MCF 10A (cell line): ENCODE measurements at regions not wholly inside any gene's neighbourhood (a gene's known extent, or its start where the extent isn't known, plus 50 kb on each side); places are given as distances from the start of the nearest gene placed in this dataset.

Experiments used
- BruUV-seq: library from RNA; stranded (reverse); fragments of 400-500 nt; replicated peaks from 2 replicates; lab custom pipeline; 2021; lab: Mats Ljungman, UMichigan
- CTCF ChIA-PET: fragments of 300-600 bp; sonication (Branson Sonifier 250); formaldehyde crosslinking; extraction: SDS; loops from one replicate; lab custom pipeline; 2021; ENCODE audit warnings: antibody characterized with exemption, inconsistent platforms; lab: Yijun Ruan, JAX
- POLR2A ChIA-PET: fragments of 300-600, 350-650 bp; sonication (Branson Sonifier 250); formaldehyde crosslinking; extraction: SDS; loops from one replicate; lab custom pipeline; 2020; ENCODE audit warnings: antibody characterized with exemption, inconsistent platforms; lab: Yijun Ruan, JAX
- DNase-seq: peaks from one replicate; pipeline ENCODE4 v3.0.0-alpha.2; 2018; ENCODE audit not compliant: unreplicated experiment
- H3K27ac Mint-ChIP-seq: one replicate; pipeline ENCODE4 v1.8.0; 2022; ENCODE audit warnings: mild to moderate bottlenecking, low read depth, mixed read lengths; ENCODE audit not compliant: unreplicated experiment
- H3K27me3 Mint-ChIP-seq: one replicate; pipeline ENCODE4 v1.8.0; 2022; ENCODE audit warnings: mixed read lengths; ENCODE audit not compliant: insufficient read depth, unreplicated experiment
- H3K36me3 Mint-ChIP-seq: one replicate; pipeline ENCODE4 v1.8.0; 2022; ENCODE audit warnings: mild to moderate bottlenecking, moderate library complexity, mixed read lengths; ENCODE audit not compliant: insufficient read depth, unreplicated experiment
- H3K4me1 Mint-ChIP-seq: one replicate; pipeline ENCODE4 v1.8.0; 2022; ENCODE audit warnings: mixed read lengths; ENCODE audit not compliant: insufficient read depth, unreplicated experiment
- H3K4me3 Mint-ChIP-seq: one replicate; pipeline ENCODE4 v1.8.0; 2022; ENCODE audit warnings: mild to moderate bottlenecking, moderate library complexity, mixed read lengths; ENCODE audit not compliant: unreplicated experiment
- H3K9me3 Mint-ChIP-seq: one replicate; pipeline ENCODE4 v1.8.0; 2022; ENCODE audit warnings: mixed read lengths; ENCODE audit not compliant: unreplicated experiment
- intact Hi-C: fragments of 100-400 bp; cut with micrococcal nuclease; formaldehyde crosslinking; loops from 2 replicates; pipeline ENCODE4 v1.14.1; 2022
- TF ChIP-seq, protein P1 (sequence below): fragments of 200-600 bp; IDR thresholded peaks from one replicate; pipeline ENCODE4 v1.8.0; 2022; ENCODE audit warnings: antibody characterized with exemption, mild to moderate bottlenecking; ENCODE audit not compliant: unreplicated experiment

DNA sequence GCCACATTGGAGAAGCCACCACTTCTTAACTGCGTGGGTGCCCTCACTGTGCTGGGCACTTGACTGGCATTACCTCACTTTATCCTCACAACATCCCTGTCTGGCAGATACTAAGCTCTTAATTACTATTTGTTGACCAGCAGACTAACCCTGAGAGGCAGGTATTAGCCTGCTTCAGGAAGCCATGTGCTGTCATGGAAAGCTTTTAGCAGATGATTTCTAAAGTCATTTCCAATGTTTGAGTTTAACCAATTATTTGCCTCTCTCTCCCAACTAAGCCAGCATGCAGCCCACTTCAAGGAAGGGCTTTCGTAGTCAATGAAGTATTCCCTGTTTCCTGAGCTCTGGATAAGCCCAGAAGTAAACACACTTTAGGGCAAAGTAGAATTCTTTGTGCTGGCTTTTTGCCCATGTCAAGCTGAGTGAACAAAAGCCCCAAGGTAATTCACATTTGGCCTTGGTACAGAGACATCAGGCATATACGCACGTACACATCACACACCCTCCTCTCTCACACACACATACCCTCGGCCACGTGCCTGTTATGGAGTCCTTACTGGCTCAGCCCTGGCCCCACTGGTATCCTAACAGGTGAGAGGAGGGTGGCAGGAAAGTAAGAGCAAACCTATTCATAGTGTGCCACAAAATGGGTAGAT lies 108.6 kb downstream of the C1D start:
- no TSS peak for BruUV-seq
- peaks cover 8% of the 10 kb centered on the region for H3K9me3 Mint-ChIP-seq
- TF ChIP-seq, protein P1, sequence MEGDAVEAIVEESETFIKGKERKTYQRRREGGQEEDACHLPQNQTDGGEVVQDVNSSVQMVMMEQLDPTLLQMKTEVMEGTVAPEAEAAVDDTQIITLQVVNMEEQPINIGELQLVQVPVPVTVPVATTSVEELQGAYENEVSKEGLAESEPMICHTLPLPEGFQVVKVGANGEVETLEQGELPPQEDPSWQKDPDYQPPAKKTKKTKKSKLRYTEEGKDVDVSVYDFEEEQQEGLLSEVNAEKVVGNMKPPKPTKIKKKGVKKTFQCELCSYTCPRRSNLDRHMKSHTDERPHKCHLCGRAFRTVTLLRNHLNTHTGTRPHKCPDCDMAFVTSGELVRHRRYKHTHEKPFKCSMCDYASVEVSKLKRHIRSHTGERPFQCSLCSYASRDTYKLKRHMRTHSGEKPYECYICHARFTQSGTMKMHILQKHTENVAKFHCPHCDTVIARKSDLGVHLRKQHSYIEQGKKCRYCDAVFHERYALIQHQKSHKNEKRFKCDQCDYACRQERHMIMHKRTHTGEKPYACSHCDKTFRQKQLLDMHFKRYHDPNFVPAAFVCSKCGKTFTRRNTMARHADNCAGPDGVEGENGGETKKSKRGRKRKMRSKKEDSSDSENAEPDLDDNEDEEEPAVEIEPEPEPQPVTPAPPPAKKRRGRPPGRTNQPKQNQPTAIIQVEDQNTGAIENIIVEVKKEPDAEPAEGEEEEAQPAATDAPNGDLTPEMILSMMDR, result no peak
- peak; percentile 64 for DNase-seq
- H3K27ac Mint-ChIP-seq, result no peak overlapping the region
- H3K4me3 Mint-ChIP-seq, result no peak overlapping the region
- no peaks in the 10 kb centered on the region for H3K36me3 Mint-ChIP-seq
- H3K4me1 Mint-ChIP-seq, result peaks cover 17% of the 10 kb centered on the region
- ChIA-PET POLR2A (interaction anchor here (1.0 to 8.2 kb wide), 9 partner anchors 10 to 108 kb away, joined by 3 to 95 read pairs (median 7); no protein-coding TSS in a partner anchor), CTCF (interaction anchor here (0.7 kb wide), 1 partner anchor 76 kb away, joined by 3 read pairs; no protein-coding TSS in a partner anchor)
- no peaks in the 10 kb centered on the region for H3K27me3 Mint-ChIP-seq
- intact Hi-C loops, result no loop called here

DNA sequence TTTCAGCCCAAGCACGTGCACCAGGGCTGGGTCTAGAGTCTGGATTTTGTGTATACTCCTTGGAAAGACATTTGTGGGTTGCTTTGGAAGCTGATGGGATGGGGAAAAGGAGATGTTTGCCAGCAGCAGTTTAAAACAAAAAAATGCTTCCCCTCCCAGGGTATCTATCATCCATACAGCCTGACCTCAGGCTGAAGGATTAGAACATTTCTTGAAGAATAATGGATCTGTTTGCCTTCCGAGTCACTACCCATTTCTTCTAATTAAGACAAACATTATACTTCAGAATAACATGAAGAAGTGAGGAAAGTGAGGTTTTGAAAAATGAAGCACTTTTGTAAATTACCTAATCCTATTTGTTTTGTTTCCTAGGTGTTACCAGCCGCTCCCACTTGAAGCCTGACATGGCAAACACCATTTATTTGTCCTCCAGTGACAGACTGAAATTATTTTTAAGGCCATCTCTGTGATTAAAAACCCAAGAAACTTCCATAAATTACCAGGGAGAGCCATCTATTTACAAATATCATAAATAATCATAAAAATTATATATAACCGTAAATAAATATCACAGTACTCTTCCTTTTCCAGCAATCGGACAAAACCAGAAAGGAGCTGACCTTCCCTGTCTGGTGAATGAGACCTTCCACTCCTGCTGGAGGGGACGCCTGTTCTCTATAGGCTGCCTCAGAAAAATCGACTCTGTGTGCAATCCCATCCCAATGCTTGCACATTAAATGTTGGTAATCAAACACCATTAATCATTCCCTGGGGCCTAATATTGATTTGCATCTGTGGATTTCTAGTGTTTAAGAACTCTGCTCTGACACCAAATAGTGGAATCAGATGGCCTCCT lies 106.8 kb downstream of the C1D start:
- ChIA-PET CTCF (no interaction called here), POLR2A (interaction anchor here (1.1 to 8.2 kb wide), 4 partner anchors 9 to 74 kb away, joined by 3 to 95 read pairs (median 14); no protein-coding TSS in a partner anchor)
- TF ChIP-seq, protein P1, result no peak
- H3K36me3 Mint-ChIP-seq, result no peaks in the 10 kb centered on the region
- BruUV-seq, result no TSS peak
- no peak overlapping the region for H3K27ac Mint-ChIP-seq
- intact Hi-C loops, result no loop called here
- peaks cover 8% of the 10 kb centered on the region for H3K9me3 Mint-ChIP-seq
- H3K27me3 Mint-ChIP-seq, result no peaks in the 10 kb centered on the region
- no peak overlapping the region for H3K4me3 Mint-ChIP-seq
- peaks cover 13% of the 10 kb centered on the region for H3K4me1 Mint-ChIP-seq
- DNase-seq, result no peak

DNA sequence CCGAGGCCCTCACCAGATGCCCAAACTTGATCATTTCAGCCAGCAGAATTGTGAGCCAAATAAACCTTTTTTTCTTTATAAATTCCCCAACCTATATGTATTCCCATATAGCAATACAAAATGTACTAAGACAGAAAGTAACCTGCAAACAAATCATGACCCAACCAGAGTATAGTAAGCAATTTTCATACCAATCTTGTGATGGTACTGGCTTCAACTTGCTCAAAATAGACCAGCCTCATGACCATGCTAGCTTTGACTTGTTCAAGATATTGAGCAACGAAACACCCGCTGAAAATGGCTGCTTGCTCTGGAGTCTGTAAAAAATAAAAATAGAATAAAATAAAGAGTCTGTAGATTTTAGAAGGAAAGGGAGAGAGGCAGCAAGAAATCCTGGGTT lies 97.6 kb downstream of the C1D start:
- Mint-ChIP-seq H3K9me3 (no peaks in the 10 kb centered on the region), H3K36me3 (no peaks in the 10 kb centered on the region), H3K27ac (peak overlapping the region; percentile 82), H3K4me1 (peaks cover 11% of the 10 kb centered on the region), H3K4me3 (no peak overlapping the region), H3K27me3 (no peaks in the 10 kb centered on the region)
- BruUV-seq, result no TSS peak
- intact Hi-C loops, result no loop called here
- DNase-seq, result peak; percentile 57
- ChIA-PET CTCF (interaction anchor here (0.6 to 1.1 kb wide), 4 partner anchors 27 to 232 kb away, joined by 3 read pairs; no protein-coding TSS in a partner anchor), POLR2A (interaction anchor here (0.6 to 7.3 kb wide), 17 partner anchors 10 to 1390 kb away, joined by 3 to 95 read pairs (median 4); no protein-coding TSS in a partner anchor)
- TF ChIP-seq, protein P1, result no peak

DNA sequence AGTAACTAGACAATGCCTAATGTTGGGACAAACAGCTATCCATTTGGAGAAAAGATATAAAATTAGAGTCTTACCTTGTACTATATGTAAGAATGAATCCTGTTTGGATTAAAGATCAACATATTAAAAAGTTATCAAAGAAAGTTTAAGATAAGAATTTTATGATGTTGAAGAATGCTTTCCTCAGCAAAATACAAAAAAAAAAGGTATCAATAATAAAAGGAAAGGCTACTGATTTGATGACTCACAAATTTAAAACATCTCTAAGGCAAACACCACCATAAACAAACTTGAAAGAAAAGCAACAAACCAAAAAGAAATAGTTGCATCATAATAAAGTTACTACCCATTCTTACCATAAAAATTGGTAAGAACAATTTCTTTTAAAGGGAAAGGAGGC lies 92.7 kb downstream of the C1D start:
- H3K4me3 Mint-ChIP-seq, result no peak overlapping the region
- H3K27me3 Mint-ChIP-seq, result no peaks in the 10 kb centered on the region
- no TSS peak for BruUV-seq
- CTCF ChIA-PET, result no interaction called here
- H3K36me3 Mint-ChIP-seq, result no peaks in the 10 kb centered on the region
- POLR2A ChIA-PET, result interaction anchor here (0.8 kb wide), 1 partner anchor 29 kb away, joined by 3 read pairs; no protein-coding TSS in a partner anchor
- H3K9me3 Mint-ChIP-seq, result no peaks in the 10 kb centered on the region
- H3K27ac Mint-ChIP-seq, result no peak overlapping the region
- intact Hi-C loops, result no loop called here
- no peak for DNase-seq
- TF ChIP-seq, protein P1, result no peak
- peaks cover 6% of the 10 kb centered on the region for H3K4me1 Mint-ChIP-seq
